OCI-LY1 (cell line): ENCODE measurements at regions not wholly inside any gene's neighbourhood (a gene's known extent, or its start where the extent isn't known, plus 50 kb on each side); places are given as distances from the start of the nearest gene placed in this dataset.

ENCODE experiments used
- H2AFZ ChIP-seq: fragments of 200-600 bp; sonication (generic), shearing (Covaris generic); 2 replicates; pipeline ENCODE4 v1.6.0; 2014; ENCODE audit warnings: antibody characterized with exemption, mild to moderate bottlenecking, low read length
- H3F3A ChIP-seq: fragments of 200-600 bp; sonication (generic), shearing (Covaris generic); 2 replicates; pipeline ENCODE4 v1.6.0; 2014; ENCODE audit warnings: mild to moderate bottlenecking, antibody characterized with exemption, low read length, moderate library complexity; ENCODE audit not compliant: insufficient read depth
- H3K27ac ChIP-seq: fragments of 200-600 bp; sonication (generic); 2 replicates; pipeline ENCODE4 v1.5.1; 2014; ENCODE audit warnings: low read length, mixed run types, mild to moderate bottlenecking, low read depth; ENCODE audit not compliant: poor library complexity, severe bottlenecking
- H3K27me3 ChIP-seq: fragments of 200-600 bp; sonication (generic); 2 replicates; pipeline ENCODE4 v1.6.0; 2014; ENCODE audit warnings: antibody characterized with exemption, mild to moderate bottlenecking, low read length, moderate library complexity; ENCODE audit not compliant: insufficient read depth
- H3K36me3 ChIP-seq: fragments of 200-600 bp; sonication (generic); 2 replicates; pipeline ENCODE4 v1.6.1; 2014; ENCODE audit warnings: mild to moderate bottlenecking, antibody characterized with exemption, low read length, moderate library complexity, mixed read lengths; ENCODE audit not compliant: insufficient read depth
- H3K4me1 ChIP-seq: fragments of 200-600 bp; sonication (generic); 2 replicates; pipeline ENCODE4 v1.5.1; 2014; ENCODE audit warnings: mild to moderate bottlenecking, low read length, moderate library complexity; ENCODE audit not compliant: insufficient read depth, severe bottlenecking
- H3K4me2 ChIP-seq: fragments of 200-600 bp; sonication (generic), shearing (Covaris generic); 2 replicates; pipeline ENCODE4 v1.6.1; 2014; ENCODE audit warnings: low read length
- H3K4me3 ChIP-seq: fragments of 200-600 bp; sonication (generic); 2 replicates; pipeline ENCODE4 v1.5.1; 2014; ENCODE audit warnings: low read length, low read depth, mild to moderate bottlenecking, mixed read lengths; ENCODE audit not compliant: poor library complexity, severe bottlenecking
- H3K79me2 ChIP-seq: fragments of 200-600 bp; shearing (Covaris generic); 2 replicates; pipeline ENCODE4 v1.6.1; 2016; ENCODE audit warnings: mixed run types, low read length, mixed read lengths; ENCODE audit not compliant: insufficient read depth
- H3K9ac ChIP-seq: fragments of 200-600 bp; sonication (generic), shearing (Covaris generic); 2 replicates; pipeline ENCODE4 v1.6.1; 2014; ENCODE audit warnings: mild to moderate bottlenecking, low read length, mixed read lengths
- H3K9me2 ChIP-seq: fragments of 200-600 bp; sonication (generic), shearing (Covaris generic); 2 replicates; pipeline ENCODE4 v1.6.1; 2014; ENCODE audit warnings: low read depth, mild to moderate bottlenecking, low read length, mixed read lengths
- H3K9me3 ChIP-seq: fragments of 200-600 bp; shearing (Covaris generic); 2 replicates; pipeline ENCODE4 v1.6.1; 2014; ENCODE audit warnings: low read length, mixed read lengths
- H4K20me1 ChIP-seq: fragments of 200-600 bp; sonication (generic), shearing (Covaris generic); 2 replicates; pipeline ENCODE4 v1.6.0; 2016; ENCODE audit warnings: mild to moderate bottlenecking, low read length; ENCODE audit not compliant: insufficient read depth
- CTCF ChIP-seq: fragments of 200-600 bp; sonication (generic), shearing (Covaris generic); IDR thresholded peaks from 2 replicates; pipeline ENCODE4 v1.5.1; 2017; ENCODE audit warnings: mild to moderate bottlenecking, antibody characterized with exemption, low read length, moderate library complexity, mixed read lengths
- EZH2 ChIP-seq: fragments of 200-600 bp; sonication (generic), shearing (Covaris generic); IDR thresholded peaks from 2 replicates; pipeline ENCODE4 v1.8.0; 2017; ENCODE audit warnings: borderline replicate concordance, mixed run types, mild to moderate bottlenecking, antibody characterized with exemption, low read length, moderate library complexity, mixed read lengths

- no peaks in the 10 kb centered on the region for H3K27me3 ChIP-seq
- no peak overlapping the region for H3K27ac ChIP-seq
- no peaks in the 10 kb centered on the region for H3K9me2 ChIP-seq
- H3K4me2 ChIP-seq, result no peak overlapping the region
- no peak overlapping the region for H3K9ac ChIP-seq
- no peaks in the 10 kb centered on the region for H3K79me2 ChIP-seq
- TF ChIP-seq CTCF (no peak), EZH2 (no peak)
- no peaks in the 10 kb centered on the region for H3F3A ChIP-seq
- no peaks in the 10 kb centered on the region for H3K9me3 ChIP-seq
- no peak overlapping the region for H2AFZ ChIP-seq
- no peaks in the 10 kb centered on the region for H4K20me1 ChIP-seq
- no peak overlapping the region for H3K4me3 ChIP-seq
- no peaks in the 10 kb centered on the region for H3K4me1 ChIP-seq
- no peaks in the 10 kb centered on the region for H3K36me3 ChIP-seq
Observed at GRCh38 chr3:25911525-25912295, 121.8 kb downstream of the OXSM start.

- no peaks in the 10 kb centered on the region for H3K36me3 ChIP-seq
- H3K27me3 ChIP-seq, result no peaks in the 10 kb centered on the region
- no peaks in the 10 kb centered on the region for H3F3A ChIP-seq
- no peaks in the 10 kb centered on the region for H3K79me2 ChIP-seq
- TF ChIP-seq CTCF (no peak), EZH2 (no peak)
- no peak overlapping the region for H2AFZ ChIP-seq
- no peaks in the 10 kb centered on the region for H3K4me1 ChIP-seq
- no peaks in the 10 kb centered on the region for H4K20me1 ChIP-seq
- no peak overlapping the region for H3K4me2 ChIP-seq
- no peak overlapping the region for H3K27ac ChIP-seq
- H3K9ac ChIP-seq, result no peak overlapping the region
- no peaks in the 10 kb centered on the region for H3K9me2 ChIP-seq
- no peak overlapping the region for H3K4me3 ChIP-seq
- no peaks in the 10 kb centered on the region for H3K9me3 ChIP-seq
Observed at GRCh38 chr3:25913179-25913578, 123.3 kb downstream of the OXSM start.

GRCh38 chr3:25915673-25916072, 125.8 kb downstream of the OXSM start:
- TF ChIP-seq CTCF (no peak), EZH2 (no peak)
- Histone ChIP-seq H3K4me2 (no peak overlapping the region), H3K9ac (no peak overlapping the region), H3K36me3 (no peaks in the 10 kb centered on the region), H3K9me2 (no peaks in the 10 kb centered on the region), H3K79me2 (no peaks in the 10 kb centered on the region), H3F3A (no peaks in the 10 kb centered on the region), H3K4me3 (no peak overlapping the region), H4K20me1 (no peaks in the 10 kb centered on the region), H3K27ac (no peak overlapping the region), H3K4me1 (no peaks in the 10 kb centered on the region), H2AFZ (no peak overlapping the region), H3K9me3 (no peaks in the 10 kb centered on the region), H3K27me3 (no peaks in the 10 kb centered on the region)
